ENCODE measurements at regions not wholly inside any gene's neighbourhood (a gene's known extent, or its start where the extent isn't known, plus 50 kb on each side); places are given as distances from the start of the nearest gene placed in this dataset.
"Not testable (repeated sequence)": the region's sequence is repeated elsewhere in the genome, so short reads cannot be mapped to it uniquely, and the experiment has no call there.

DNA sequence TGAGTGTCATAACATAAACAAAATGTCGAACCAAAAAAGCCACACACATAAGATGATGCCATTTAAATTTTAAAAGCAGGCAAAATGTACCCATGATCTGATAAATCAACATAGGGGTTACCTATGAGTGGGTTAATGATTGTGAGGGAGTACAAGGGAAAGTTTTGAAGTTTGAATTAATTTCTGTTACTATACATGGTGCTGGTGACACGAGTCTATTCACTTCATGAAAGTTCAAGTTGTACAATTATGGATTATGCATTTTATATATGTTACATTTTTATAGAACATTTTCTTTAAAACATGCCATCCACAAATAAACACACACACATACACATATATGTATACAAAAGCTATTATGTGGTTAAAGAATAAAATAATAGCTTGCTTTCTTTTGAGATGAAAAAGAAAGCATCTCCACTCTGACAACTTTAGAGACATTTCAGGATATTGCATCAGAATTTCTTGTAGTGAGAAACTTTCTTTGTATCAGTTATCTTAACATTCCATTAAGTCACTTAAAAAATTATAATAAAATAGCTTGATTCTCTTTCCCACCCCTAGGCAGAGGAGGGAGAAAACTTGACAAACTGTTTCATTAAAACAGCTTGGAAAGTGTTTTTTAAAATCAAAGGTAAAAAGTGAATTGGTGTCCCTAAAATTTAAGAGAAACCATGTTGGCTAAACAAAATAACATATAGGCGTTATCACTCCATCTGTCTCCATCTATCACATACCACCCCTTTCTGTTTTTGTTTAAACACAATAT is 891.8 kb upstream of the NDST4 start:
- peak overlapping the region; percentile 11; the same call in 1 of the 2 replicates for H2AFZ ChIP-seq (ENCODE audit: low read length)
- no peaks in the 10 kb centered on the region for H3K9me2 ChIP-seq (replicated peaks; ENCODE audit: insufficient read depth, low read length)
- H3K4me1 ChIP-seq (ENCODE audit: low read length) = peaks cover 5% of the 10 kb centered on the region; the same call in 1 of the 2 replicates
- TF ChIP-seq, protein P1, sequence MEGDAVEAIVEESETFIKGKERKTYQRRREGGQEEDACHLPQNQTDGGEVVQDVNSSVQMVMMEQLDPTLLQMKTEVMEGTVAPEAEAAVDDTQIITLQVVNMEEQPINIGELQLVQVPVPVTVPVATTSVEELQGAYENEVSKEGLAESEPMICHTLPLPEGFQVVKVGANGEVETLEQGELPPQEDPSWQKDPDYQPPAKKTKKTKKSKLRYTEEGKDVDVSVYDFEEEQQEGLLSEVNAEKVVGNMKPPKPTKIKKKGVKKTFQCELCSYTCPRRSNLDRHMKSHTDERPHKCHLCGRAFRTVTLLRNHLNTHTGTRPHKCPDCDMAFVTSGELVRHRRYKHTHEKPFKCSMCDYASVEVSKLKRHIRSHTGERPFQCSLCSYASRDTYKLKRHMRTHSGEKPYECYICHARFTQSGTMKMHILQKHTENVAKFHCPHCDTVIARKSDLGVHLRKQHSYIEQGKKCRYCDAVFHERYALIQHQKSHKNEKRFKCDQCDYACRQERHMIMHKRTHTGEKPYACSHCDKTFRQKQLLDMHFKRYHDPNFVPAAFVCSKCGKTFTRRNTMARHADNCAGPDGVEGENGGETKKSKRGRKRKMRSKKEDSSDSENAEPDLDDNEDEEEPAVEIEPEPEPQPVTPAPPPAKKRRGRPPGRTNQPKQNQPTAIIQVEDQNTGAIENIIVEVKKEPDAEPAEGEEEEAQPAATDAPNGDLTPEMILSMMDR (IDR thresholded peaks at IDR 0.05; ENCODE audit: low read length) = no peak
- TF ChIP-seq EZH2phosphoT487 (IDR thresholded peaks at IDR 0.05; ENCODE audit: low read length) (no peak), EZH2 (optimal IDR thresholded peaks at IDR 0.05; ENCODE audit: low read depth, low read length) (no peak)
- peak overlapping the region; percentile 35 for H3K4me2 ChIP-seq (ENCODE audit: low read depth, low read length)
- H3K27ac ChIP-seq (ENCODE audit: low read length) = no peak overlapping the region
- no peaks in the 10 kb centered on the region for H3F3A ChIP-seq (ENCODE audit: insufficient read depth, low read length)
- H3K36me3 ChIP-seq (replicated peaks; ENCODE audit: insufficient read depth, low read length) = no peaks in the 10 kb centered on the region
- no peak for DNase-seq
- no peak overlapping the region for H3K4me3 ChIP-seq (ENCODE audit: low read length)
- no peaks in the 10 kb centered on the region for H3K27me3 ChIP-seq (replicated peaks; ENCODE audit: insufficient read depth, low read length)
- H3K9me3 ChIP-seq (replicated peaks; ENCODE audit: insufficient read depth, low read length) = no peaks in the 10 kb centered on the region
- H4K20me1 ChIP-seq (ENCODE audit: insufficient read depth, low read length) = no peaks in the 10 kb centered on the region
- no peaks in the 10 kb centered on the region for H3K79me2 ChIP-seq (ENCODE audit: low read length)
- H3K9ac ChIP-seq (ENCODE audit: low read length) = no peak overlapping the region

DNA sequence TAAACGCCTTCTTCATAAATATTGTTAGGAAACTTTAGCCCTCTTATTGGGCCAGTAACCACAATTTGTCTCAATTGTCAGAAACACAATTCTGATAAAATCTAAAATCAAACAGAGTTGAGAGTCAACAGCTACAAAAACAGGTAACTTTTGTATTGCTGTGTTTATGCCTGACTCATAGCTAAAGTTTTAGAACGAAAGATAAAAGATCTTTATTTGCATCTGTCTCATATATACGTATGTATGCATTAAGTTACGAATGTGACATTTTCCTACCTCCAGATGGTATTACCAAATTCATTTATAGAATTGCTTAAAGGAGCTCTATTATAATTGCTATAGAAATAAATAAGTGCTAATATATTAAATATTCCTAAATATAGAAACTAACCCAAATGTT is 887.9 kb upstream of the NDST4 start:
- Histone ChIP-seq H3K36me3 (replicated peaks; ENCODE audit: insufficient read depth, low read length) (no peaks in the 10 kb centered on the region), H2AFZ (ENCODE audit: low read length) (no peak overlapping the region), H3K9me2 (replicated peaks; ENCODE audit: insufficient read depth, low read length) (no peaks in the 10 kb centered on the region), H3K4me3 (ENCODE audit: low read length) (no peak overlapping the region), H3K79me2 (ENCODE audit: low read length) (no peaks in the 10 kb centered on the region), H3K27me3 (replicated peaks; ENCODE audit: insufficient read depth, low read length) (no peaks in the 10 kb centered on the region), H3K9me3 (replicated peaks; ENCODE audit: insufficient read depth, low read length) (no peaks in the 10 kb centered on the region), H3K4me2 (ENCODE audit: low read depth, low read length) (no peak overlapping the region), H3K27ac (ENCODE audit: low read length) (no peak overlapping the region), H4K20me1 (ENCODE audit: insufficient read depth, low read length) (no peaks in the 10 kb centered on the region), H3K4me1 (ENCODE audit: low read length) (peaks cover 5% of the 10 kb centered on the region; the same call in 1 of the 2 replicates), H3F3A (ENCODE audit: insufficient read depth, low read length) (no peaks in the 10 kb centered on the region), H3K9ac (ENCODE audit: low read length) (no peak overlapping the region)
- TF ChIP-seq EZH2 (optimal IDR thresholded peaks at IDR 0.05; ENCODE audit: low read depth, low read length) (no peak), EZH2phosphoT487 (IDR thresholded peaks at IDR 0.05; ENCODE audit: low read length) (no peak)
- TF ChIP-seq, protein P1 (IDR thresholded peaks at IDR 0.05; ENCODE audit: low read length) = no peak
- no peak for DNase-seq

DNA sequence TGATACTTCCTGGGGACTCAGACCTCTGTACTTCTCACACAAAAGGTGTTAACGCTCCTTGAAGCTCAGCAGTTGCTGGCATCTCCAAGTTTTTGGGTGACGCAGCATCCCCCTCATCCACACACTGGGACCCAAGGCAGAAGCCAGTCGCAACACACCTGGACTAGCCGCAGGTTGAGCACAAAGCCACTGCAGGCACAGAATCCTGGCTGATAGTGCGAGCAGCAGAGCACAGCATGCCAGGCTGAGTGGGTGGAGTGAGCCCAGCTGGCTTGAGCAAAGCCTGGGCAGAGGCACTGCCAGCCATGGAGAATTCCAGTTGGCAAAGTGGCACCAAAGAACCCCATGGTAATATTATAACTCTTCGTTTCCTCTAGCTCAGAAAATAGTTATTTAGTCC is 873.2 kb upstream of the NDST4 start:
- no peaks in the 10 kb centered on the region for H3K36me3 ChIP-seq (replicated peaks; ENCODE audit: insufficient read depth, low read length)
- no peaks in the 10 kb centered on the region for H3K9me2 ChIP-seq (replicated peaks; ENCODE audit: insufficient read depth, low read length)
- no peaks in the 10 kb centered on the region for H3F3A ChIP-seq (ENCODE audit: insufficient read depth, low read length)
- no peaks in the 10 kb centered on the region for H3K4me1 ChIP-seq (ENCODE audit: low read length)
- H3K79me2 ChIP-seq (ENCODE audit: low read length) = no peaks in the 10 kb centered on the region
- no peak overlapping the region for H3K9ac ChIP-seq (ENCODE audit: low read length)
- no peaks in the 10 kb centered on the region for H3K27me3 ChIP-seq (replicated peaks; ENCODE audit: insufficient read depth, low read length)
- no peaks in the 10 kb centered on the region for H4K20me1 ChIP-seq (ENCODE audit: insufficient read depth, low read length)
- TF ChIP-seq EZH2phosphoT487 (IDR thresholded peaks at IDR 0.05; ENCODE audit: low read length) (no peak), EZH2 (optimal IDR thresholded peaks at IDR 0.05; ENCODE audit: low read depth, low read length) (no peak)
- TF ChIP-seq, protein P1 (IDR thresholded peaks at IDR 0.05; ENCODE audit: low read length) = no peak
- no peak for DNase-seq
- no peaks in the 10 kb centered on the region for H3K9me3 ChIP-seq (replicated peaks; ENCODE audit: insufficient read depth, low read length)
- no peak overlapping the region for H3K4me3 ChIP-seq (ENCODE audit: low read length)
- no peak overlapping the region for H2AFZ ChIP-seq (ENCODE audit: low read length)
- H3K4me2 ChIP-seq (ENCODE audit: low read depth, low read length) = no peak overlapping the region
- no peak overlapping the region for H3K27ac ChIP-seq (ENCODE audit: low read length)

DNA sequence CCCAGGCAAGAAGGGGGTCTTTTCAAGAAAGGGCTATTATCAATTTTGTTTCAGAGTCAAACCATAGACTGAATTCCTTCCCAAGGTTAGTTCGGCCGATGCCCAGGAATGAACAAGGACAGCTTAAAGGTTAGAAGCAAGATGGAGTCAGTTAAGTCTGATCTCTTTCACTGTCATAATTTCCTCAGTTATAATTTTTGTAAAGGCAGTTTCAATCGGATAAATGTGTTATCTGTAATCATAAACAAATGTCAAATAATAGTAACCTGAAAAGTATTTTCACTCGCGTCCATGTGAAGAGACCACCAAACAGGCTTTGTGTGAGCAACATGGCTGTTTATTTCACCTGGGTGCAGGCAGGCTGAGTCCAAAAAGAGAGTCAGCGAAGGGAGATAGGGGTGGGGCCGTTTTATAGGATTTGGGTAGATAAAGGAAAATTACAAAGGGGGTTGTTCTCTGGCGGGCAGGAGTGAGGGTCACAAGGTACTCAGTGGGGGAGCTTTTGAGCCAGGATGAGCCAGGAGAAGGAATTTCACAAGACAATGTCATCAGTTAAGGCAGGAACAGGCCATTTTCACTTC is 862.1 kb upstream of the NDST4 start:
- H3K27me3 ChIP-seq (replicated peaks; ENCODE audit: insufficient read depth, low read length); H2AFZ ChIP-seq (ENCODE audit: low read length); H3K4me3 ChIP-seq (ENCODE audit: low read length); H3K27ac ChIP-seq (ENCODE audit: low read length); H3K4me1 ChIP-seq (ENCODE audit: low read length); H3K9ac ChIP-seq (ENCODE audit: low read length); H3F3A ChIP-seq (ENCODE audit: insufficient read depth, low read length); DNase-seq; H3K79me2 ChIP-seq (ENCODE audit: low read length); H3K9me3 ChIP-seq (replicated peaks; ENCODE audit: insufficient read depth, low read length); H3K9me2 ChIP-seq (replicated peaks; ENCODE audit: insufficient read depth, low read length); H4K20me1 ChIP-seq (ENCODE audit: insufficient read depth, low read length); H3K36me3 ChIP-seq (replicated peaks; ENCODE audit: insufficient read depth, low read length); H3K4me2 ChIP-seq (ENCODE audit: low read depth, low read length): not testable (repeated sequence)

Measured in MM.1S (cell line).